SK-N-MC (cell line): ENCODE measurements at regions not wholly inside any gene's neighbourhood (a gene's known extent, or its start where the extent isn't known, plus 50 kb on each side); places are given as distances from the start of the nearest gene placed in this dataset.

Experiments
- EZH2 ChIP-seq: fragments of 200-600 bp; sonication (generic); IDR thresholded peaks from one replicate; pipeline ENCODE4 v1.6.1; 2017; ENCODE audit warnings: antibody characterized with exemption
- FOXP2 ChIP-seq: optimal IDR thresholded peaks from 2 replicates; pipeline ENCODE3; 2011; ENCODE audit warnings: mild to moderate bottlenecking, moderate library complexity; ENCODE audit not compliant: insufficient read depth; ENCODE audit errors: extremely low read length, control extremely low read depth
- POLR2AphosphoS5 ChIP-seq: IDR thresholded peaks from 2 replicates; pipeline ENCODE4 v1.6.1; 2012; ENCODE audit warnings: mild to moderate bottlenecking, low read depth, low read length, borderline replicate concordance

GRCh38 chr9:103942651-103943050 is 151.5 kb upstream of the SMC2 start:
- no peak for TF ChIP-seq EZH2
- TF ChIP-seq POLR2AphosphoS5, result no peak
- TF ChIP-seq FOXP2, result no peak
